OCI-LY1 (cell line): ENCODE measurements at regions not wholly inside any gene's neighbourhood (a gene's known extent, or its start where the extent isn't known, plus 50 kb on each side); places are given as distances from the start of the nearest gene placed in this dataset.

Experiments used
- H2AFZ ChIP-seq: fragments of 200-600 bp; sonication (generic), shearing (Covaris generic); 2 replicates; pipeline ENCODE4 v1.6.0; 2014; ENCODE audit warnings: antibody characterized with exemption, mild to moderate bottlenecking, low read length
- H3F3A ChIP-seq: fragments of 200-600 bp; sonication (generic), shearing (Covaris generic); 2 replicates; pipeline ENCODE4 v1.6.0; 2014; ENCODE audit warnings: mild to moderate bottlenecking, antibody characterized with exemption, low read length, moderate library complexity; ENCODE audit not compliant: insufficient read depth
- H3K27ac ChIP-seq: fragments of 200-600 bp; sonication (generic); 2 replicates; pipeline ENCODE4 v1.5.1; 2014; ENCODE audit warnings: low read length, mixed run types, mild to moderate bottlenecking, low read depth; ENCODE audit not compliant: poor library complexity, severe bottlenecking
- H3K27me3 ChIP-seq: fragments of 200-600 bp; sonication (generic); 2 replicates; pipeline ENCODE4 v1.6.0; 2014; ENCODE audit warnings: antibody characterized with exemption, mild to moderate bottlenecking, low read length, moderate library complexity; ENCODE audit not compliant: insufficient read depth
- H3K36me3 ChIP-seq: fragments of 200-600 bp; sonication (generic); 2 replicates; pipeline ENCODE4 v1.6.1; 2014; ENCODE audit warnings: mild to moderate bottlenecking, antibody characterized with exemption, low read length, moderate library complexity, mixed read lengths; ENCODE audit not compliant: insufficient read depth
- H3K4me1 ChIP-seq: fragments of 200-600 bp; sonication (generic); 2 replicates; pipeline ENCODE4 v1.5.1; 2014; ENCODE audit warnings: mild to moderate bottlenecking, low read length, moderate library complexity; ENCODE audit not compliant: insufficient read depth, severe bottlenecking
- H3K4me2 ChIP-seq: fragments of 200-600 bp; sonication (generic), shearing (Covaris generic); 2 replicates; pipeline ENCODE4 v1.6.1; 2014; ENCODE audit warnings: low read length
- H3K4me3 ChIP-seq: fragments of 200-600 bp; sonication (generic); 2 replicates; pipeline ENCODE4 v1.5.1; 2014; ENCODE audit warnings: low read length, low read depth, mild to moderate bottlenecking, mixed read lengths; ENCODE audit not compliant: poor library complexity, severe bottlenecking
- H3K79me2 ChIP-seq: fragments of 200-600 bp; shearing (Covaris generic); 2 replicates; pipeline ENCODE4 v1.6.1; 2016; ENCODE audit warnings: mixed run types, low read length, mixed read lengths; ENCODE audit not compliant: insufficient read depth
- H3K9ac ChIP-seq: fragments of 200-600 bp; sonication (generic), shearing (Covaris generic); 2 replicates; pipeline ENCODE4 v1.6.1; 2014; ENCODE audit warnings: mild to moderate bottlenecking, low read length, mixed read lengths
- H3K9me2 ChIP-seq: fragments of 200-600 bp; sonication (generic), shearing (Covaris generic); 2 replicates; pipeline ENCODE4 v1.6.1; 2014; ENCODE audit warnings: low read depth, mild to moderate bottlenecking, low read length, mixed read lengths
- H3K9me3 ChIP-seq: fragments of 200-600 bp; shearing (Covaris generic); 2 replicates; pipeline ENCODE4 v1.6.1; 2014; ENCODE audit warnings: low read length, mixed read lengths
- H4K20me1 ChIP-seq: fragments of 200-600 bp; sonication (generic), shearing (Covaris generic); 2 replicates; pipeline ENCODE4 v1.6.0; 2016; ENCODE audit warnings: mild to moderate bottlenecking, low read length; ENCODE audit not compliant: insufficient read depth
- EZH2 ChIP-seq: fragments of 200-600 bp; sonication (generic), shearing (Covaris generic); IDR thresholded peaks from 2 replicates; pipeline ENCODE4 v1.8.0; 2017; ENCODE audit warnings: borderline replicate concordance, mixed run types, mild to moderate bottlenecking, antibody characterized with exemption, low read length, moderate library complexity, mixed read lengths
- TF ChIP-seq, protein P1 (sequence below): fragments of 200-600 bp; sonication (generic), shearing (Covaris generic); IDR thresholded peaks from 2 replicates; pipeline ENCODE4 v1.5.1; 2017; ENCODE audit warnings: mild to moderate bottlenecking, antibody characterized with exemption, low read length, moderate library complexity, mixed read lengths

DNA sequence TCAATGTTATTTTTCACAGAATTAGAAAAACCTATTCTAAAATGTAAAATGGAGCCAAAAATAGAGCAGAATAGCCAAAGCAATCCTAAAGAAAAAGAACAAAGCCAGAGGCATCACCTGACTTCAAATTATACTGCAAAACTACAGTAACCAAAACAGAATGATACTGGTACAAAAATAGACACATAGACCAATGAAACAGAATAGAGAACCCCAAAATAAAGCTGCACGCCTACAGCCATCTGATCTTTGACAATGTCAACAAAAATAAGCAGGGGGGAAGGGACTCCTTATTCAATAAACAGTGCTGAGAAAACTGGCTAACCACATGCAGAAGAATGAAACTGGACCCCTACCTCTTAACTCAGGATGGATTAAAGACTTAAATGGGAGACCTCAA, 65.8 kb upstream of the PDE4D start:
- Histone ChIP-seq H3K4me3 (no peak overlapping the region), H3F3A (no peaks in the 10 kb centered on the region), H3K4me2 (no peak overlapping the region), H3K27ac (no peak overlapping the region), H3K27me3 (no peaks in the 10 kb centered on the region), H2AFZ (no peak overlapping the region), H3K79me2 (no peaks in the 10 kb centered on the region), H3K36me3 (no peaks in the 10 kb centered on the region), H3K9ac (no peak overlapping the region), H3K9me2 (no peaks in the 10 kb centered on the region), H3K4me1 (no peaks in the 10 kb centered on the region), H4K20me1 (no peaks in the 10 kb centered on the region), H3K9me3 (no peaks in the 10 kb centered on the region)
- TF ChIP-seq, protein P1, sequence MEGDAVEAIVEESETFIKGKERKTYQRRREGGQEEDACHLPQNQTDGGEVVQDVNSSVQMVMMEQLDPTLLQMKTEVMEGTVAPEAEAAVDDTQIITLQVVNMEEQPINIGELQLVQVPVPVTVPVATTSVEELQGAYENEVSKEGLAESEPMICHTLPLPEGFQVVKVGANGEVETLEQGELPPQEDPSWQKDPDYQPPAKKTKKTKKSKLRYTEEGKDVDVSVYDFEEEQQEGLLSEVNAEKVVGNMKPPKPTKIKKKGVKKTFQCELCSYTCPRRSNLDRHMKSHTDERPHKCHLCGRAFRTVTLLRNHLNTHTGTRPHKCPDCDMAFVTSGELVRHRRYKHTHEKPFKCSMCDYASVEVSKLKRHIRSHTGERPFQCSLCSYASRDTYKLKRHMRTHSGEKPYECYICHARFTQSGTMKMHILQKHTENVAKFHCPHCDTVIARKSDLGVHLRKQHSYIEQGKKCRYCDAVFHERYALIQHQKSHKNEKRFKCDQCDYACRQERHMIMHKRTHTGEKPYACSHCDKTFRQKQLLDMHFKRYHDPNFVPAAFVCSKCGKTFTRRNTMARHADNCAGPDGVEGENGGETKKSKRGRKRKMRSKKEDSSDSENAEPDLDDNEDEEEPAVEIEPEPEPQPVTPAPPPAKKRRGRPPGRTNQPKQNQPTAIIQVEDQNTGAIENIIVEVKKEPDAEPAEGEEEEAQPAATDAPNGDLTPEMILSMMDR, result no peak
- no peak for TF ChIP-seq EZH2

DNA sequence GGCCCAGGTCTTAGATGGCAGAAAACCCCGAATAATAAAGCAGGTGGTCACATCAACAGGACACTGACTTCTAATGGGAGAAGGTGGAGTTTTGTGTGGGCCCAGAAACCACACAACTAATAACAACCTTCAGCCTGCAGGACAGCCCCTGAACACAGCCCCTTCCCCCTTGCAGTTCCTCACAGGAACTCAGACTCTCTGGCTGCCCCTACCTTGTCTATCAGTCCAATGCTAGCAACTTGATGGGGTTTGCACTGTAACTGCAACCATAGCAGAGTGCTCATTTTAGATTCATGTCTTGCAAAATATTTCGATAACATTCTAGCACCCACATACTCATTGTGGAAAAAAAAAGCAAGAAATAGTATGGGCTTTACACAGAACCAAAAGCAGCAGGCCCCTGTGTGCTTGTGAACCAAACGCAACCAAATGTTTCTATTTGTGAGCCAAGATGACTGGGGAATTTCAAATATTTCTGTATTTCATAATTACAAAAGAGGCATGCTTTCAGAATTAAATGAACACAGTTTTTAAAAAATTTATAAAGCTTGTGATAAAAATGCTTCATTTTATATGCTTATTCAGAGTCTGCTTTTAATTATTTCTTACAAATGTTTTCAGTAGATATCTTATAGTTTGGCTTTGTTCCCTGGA, 62.7 kb upstream of the PDE4D start:
- Histone ChIP-seq H3K4me2 (no peak overlapping the region), H3K9me3 (no peaks in the 10 kb centered on the region), H3K9me2 (no peaks in the 10 kb centered on the region), H4K20me1 (no peaks in the 10 kb centered on the region), H2AFZ (no peak overlapping the region), H3K27me3 (no peaks in the 10 kb centered on the region), H3K4me1 (no peaks in the 10 kb centered on the region), H3K36me3 (no peaks in the 10 kb centered on the region), H3K9ac (no peak overlapping the region), H3K27ac (no peak overlapping the region), H3K79me2 (no peaks in the 10 kb centered on the region), H3F3A (no peaks in the 10 kb centered on the region), H3K4me3 (no peak overlapping the region)
- TF ChIP-seq, protein P1, result no peak
- TF ChIP-seq EZH2, result no peak

- Histone ChIP-seq H3K4me2 (no peak overlapping the region), H3K9me3 (no peaks in the 10 kb centered on the region), H2AFZ (no peak overlapping the region), H3K27me3 (no peaks in the 10 kb centered on the region), H3K9ac (no peak overlapping the region), H3K27ac (no peak overlapping the region), H3K9me2 (no peaks in the 10 kb centered on the region), H4K20me1 (no peaks in the 10 kb centered on the region), H3K4me3 (no peak overlapping the region), H3K4me1 (no peaks in the 10 kb centered on the region), H3K36me3 (no peaks in the 10 kb centered on the region), H3F3A (no peaks in the 10 kb centered on the region), H3K79me2 (no peaks in the 10 kb centered on the region)
- TF ChIP-seq, protein P1, result no peak
- no peak for TF ChIP-seq EZH2
Measured at GRCh38 chr5:59955241-59955640, 61.7 kb upstream of the PDE4D start.
